Mesothelial cell of epicardium (in vitro differentiated cells): ENCODE measurements at regions not wholly inside any gene's neighbourhood (a gene's known extent, or its start where the extent isn't known, plus 50 kb on each side); places are given as distances from the start of the nearest gene placed in this dataset.

Source experiments
- DNase-seq, 2 experiments: peaks; one replicate each; pipeline ENCODE4 v3.0.0; 2021; ENCODE audit warnings: low spot score in 2 of 2; ENCODE audit not compliant: unreplicated experiment in 2 of 2
- H3K27ac Mint-ChIP-seq: 2 replicates; pipeline ENCODE4 v1.8.0; 2021; ENCODE audit warnings: mixed read lengths
- H3K27me3 Mint-ChIP-seq: 2 replicates; pipeline ENCODE4 v1.8.0; 2021; ENCODE audit warnings: low read depth, mixed read lengths
- H3K36me3 Mint-ChIP-seq: 2 replicates; pipeline ENCODE4 v1.8.0; 2021; ENCODE audit warnings: mixed read lengths
- H3K4me1 Mint-ChIP-seq: 2 replicates; pipeline ENCODE4 v1.8.0; 2021; ENCODE audit warnings: mixed read lengths
- H3K4me3 Mint-ChIP-seq: 2 replicates; pipeline ENCODE4 v1.8.0; 2021; ENCODE audit warnings: mild to moderate bottlenecking, moderate library complexity, mixed read lengths
- H3K9me3 Mint-ChIP-seq: 2 replicates; pipeline ENCODE4 v1.8.0; 2021; ENCODE audit warnings: mixed read lengths
- CTCF ChIP-seq: fragments of 200-600 bp; sonication (generic); IDR thresholded peaks from one replicate; pipeline ENCODE4 v1.5.0; 2021; ENCODE audit warnings: antibody characterized with exemption; ENCODE audit not compliant: unreplicated experiment

GRCh38 chr10:121129266-121129665, 278.1 kb downstream of the WDR11 start:
- H3K27me3 Mint-ChIP-seq: no peaks in the 10 kb centered on the region
- H3K4me1 Mint-ChIP-seq: peaks cover 15% of the 10 kb centered on the region
- H3K27ac Mint-ChIP-seq: no peak overlapping the region
- no peak for DNase-seq
- H3K36me3 Mint-ChIP-seq: no peaks in the 10 kb centered on the region
- TF ChIP-seq CTCF: no peak
- no peak overlapping the region for H3K4me3 Mint-ChIP-seq
- no peaks in the 10 kb centered on the region for H3K9me3 Mint-ChIP-seq

GRCh38 chr10:121130382-121130781, 279.2 kb downstream of the WDR11 start:
- Mint-ChIP-seq H3K4me1 (peaks cover 15% of the 10 kb centered on the region), H3K27ac (no peak overlapping the region), H3K4me3 (no peak overlapping the region), H3K36me3 (no peaks in the 10 kb centered on the region), H3K9me3 (no peaks in the 10 kb centered on the region), H3K27me3 (no peaks in the 10 kb centered on the region)
- no peak for DNase-seq
- TF ChIP-seq CTCF: no peak

GRCh38 chr10:121131014-121131413, 279.9 kb downstream of the WDR11 start:
- Mint-ChIP-seq H3K27ac (no peak overlapping the region), H3K4me3 (no peak overlapping the region), H3K27me3 (no peaks in the 10 kb centered on the region), H3K4me1 (peaks cover 15% of the 10 kb centered on the region), H3K36me3 (no peaks in the 10 kb centered on the region), H3K9me3 (no peaks in the 10 kb centered on the region)
- DNase-seq: no peak
- TF ChIP-seq CTCF: no peak

- no peak overlapping the region for H3K4me3 Mint-ChIP-seq
- H3K27ac Mint-ChIP-seq: no peak overlapping the region
- DNase-seq: no peak
- no peaks in the 10 kb centered on the region for H3K36me3 Mint-ChIP-seq
- TF ChIP-seq CTCF: no peak
- H3K4me1 Mint-ChIP-seq: peaks cover 19% of the 10 kb centered on the region
- H3K27me3 Mint-ChIP-seq: no peaks in the 10 kb centered on the region
- no peaks in the 10 kb centered on the region for H3K9me3 Mint-ChIP-seq
These were observed 280.5 kb downstream of the WDR11 start for GRCh38 chr10:121131426-121132265.

GRCh38 chr10:121132273-121132672, 281.1 kb downstream of the WDR11 start:
- DNase-seq: no peak
- no peaks in the 10 kb centered on the region for H3K36me3 Mint-ChIP-seq
- no peak overlapping the region for H3K4me3 Mint-ChIP-seq
- H3K9me3 Mint-ChIP-seq: no peaks in the 10 kb centered on the region
- no peaks in the 10 kb centered on the region for H3K27me3 Mint-ChIP-seq
- H3K27ac Mint-ChIP-seq: no peak overlapping the region
- peaks cover 21% of the 10 kb centered on the region for H3K4me1 Mint-ChIP-seq
- TF ChIP-seq CTCF: no peak

GRCh38 chr10:121133901-121134300, 282.7 kb downstream of the WDR11 start:
- Mint-ChIP-seq H3K4me1 (peaks cover 22% of the 10 kb centered on the region), H3K9me3 (no peaks in the 10 kb centered on the region)

More at GRCh38 chr10:121133901-121134300, 282.7 kb downstream of the WDR11 start:
- Mint-ChIP-seq H3K27me3 (no peaks in the 10 kb centered on the region), H3K4me3 (no peak overlapping the region), H3K36me3 (no peaks in the 10 kb centered on the region), H3K27ac (no peak overlapping the region)
- TF ChIP-seq CTCF: no peak
- no peak for DNase-seq
